ENCODE measurements at regions not wholly inside any gene's neighbourhood (a gene's known extent, or its start where the extent isn't known, plus 50 kb on each side); places are given as distances from the start of the nearest gene placed in this dataset.

DNA sequence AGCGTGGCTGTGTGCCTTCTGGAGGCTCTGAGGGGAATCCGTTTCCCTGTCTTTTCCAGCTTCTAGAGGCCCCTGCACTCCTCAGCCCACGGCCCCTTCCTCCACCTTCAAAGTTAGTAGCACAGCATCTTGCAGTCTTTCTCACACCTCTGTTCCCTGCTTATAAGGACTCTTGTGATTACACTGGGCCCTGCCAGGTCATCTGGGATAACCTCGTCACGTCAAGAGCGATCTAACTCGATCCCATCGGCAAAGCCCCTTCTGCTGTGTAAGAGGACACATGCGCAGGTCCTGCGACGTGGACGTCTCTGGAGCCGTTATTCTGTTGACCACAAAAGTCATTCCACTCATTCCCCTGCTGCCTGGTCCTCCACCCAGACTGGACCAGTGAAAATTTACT is 159.2 kb downstream of the BMP7 start:
- Histone ChIP-seq H3K36me3 (ENCODE audit: insufficient read depth, low read length) (no peaks in the 10 kb centered on the region), H3K79me2 (replicated peaks; ENCODE audit: insufficient read depth, low read length) (no peaks in the 10 kb centered on the region), H3K9me3 (ENCODE audit: low read length) (no peaks in the 10 kb centered on the region), H3K27me3 (ENCODE audit: insufficient read depth, low read depth, low read length) (no peaks in the 10 kb centered on the region), H3K4me3 (ENCODE audit: low read length) (no peak overlapping the region), H4K20me1 (ENCODE audit: insufficient read depth) (no peaks in the 10 kb centered on the region), H3K27ac (ENCODE audit: low read length) (no peak overlapping the region), H3F3A (ENCODE audit: insufficient read depth, low read length, poor library complexity, severe bottlenecking) (no peaks in the 10 kb centered on the region), H3K9me2 (ENCODE audit: insufficient read depth, low read length) (no peaks in the 10 kb centered on the region), H3K9ac (ENCODE audit: low read length) (no peak overlapping the region), H2AFZ (ENCODE audit: low read depth, low read length) (no peak overlapping the region), H3K4me2 (ENCODE audit: low read length) (no peak overlapping the region)
- no peak for TF ChIP-seq EP300 (conservative IDR thresholded peaks at IDR 0.05; ENCODE audit: poor library complexity, severe bottlenecking)
- TF ChIP-seq SMC3 (conservative IDR thresholded peaks at IDR 0.05; ENCODE audit: poor library complexity), result no peak
- TF ChIP-seq CTCF (IDR thresholded peaks at IDR 0.05; ENCODE audit: poor library complexity, severe bottlenecking), result no peak
- no peak for TF ChIP-seq TAF1 (IDR thresholded peaks at IDR 0.05; ENCODE audit: low read depth)
- no peak for TF ChIP-seq POLR2AphosphoS5 (IDR thresholded peaks at IDR 0.05)
- no peak for TF ChIP-seq RAD21 (conservative IDR thresholded peaks at IDR 0.05)
- TF ChIP-seq, protein P1, sequence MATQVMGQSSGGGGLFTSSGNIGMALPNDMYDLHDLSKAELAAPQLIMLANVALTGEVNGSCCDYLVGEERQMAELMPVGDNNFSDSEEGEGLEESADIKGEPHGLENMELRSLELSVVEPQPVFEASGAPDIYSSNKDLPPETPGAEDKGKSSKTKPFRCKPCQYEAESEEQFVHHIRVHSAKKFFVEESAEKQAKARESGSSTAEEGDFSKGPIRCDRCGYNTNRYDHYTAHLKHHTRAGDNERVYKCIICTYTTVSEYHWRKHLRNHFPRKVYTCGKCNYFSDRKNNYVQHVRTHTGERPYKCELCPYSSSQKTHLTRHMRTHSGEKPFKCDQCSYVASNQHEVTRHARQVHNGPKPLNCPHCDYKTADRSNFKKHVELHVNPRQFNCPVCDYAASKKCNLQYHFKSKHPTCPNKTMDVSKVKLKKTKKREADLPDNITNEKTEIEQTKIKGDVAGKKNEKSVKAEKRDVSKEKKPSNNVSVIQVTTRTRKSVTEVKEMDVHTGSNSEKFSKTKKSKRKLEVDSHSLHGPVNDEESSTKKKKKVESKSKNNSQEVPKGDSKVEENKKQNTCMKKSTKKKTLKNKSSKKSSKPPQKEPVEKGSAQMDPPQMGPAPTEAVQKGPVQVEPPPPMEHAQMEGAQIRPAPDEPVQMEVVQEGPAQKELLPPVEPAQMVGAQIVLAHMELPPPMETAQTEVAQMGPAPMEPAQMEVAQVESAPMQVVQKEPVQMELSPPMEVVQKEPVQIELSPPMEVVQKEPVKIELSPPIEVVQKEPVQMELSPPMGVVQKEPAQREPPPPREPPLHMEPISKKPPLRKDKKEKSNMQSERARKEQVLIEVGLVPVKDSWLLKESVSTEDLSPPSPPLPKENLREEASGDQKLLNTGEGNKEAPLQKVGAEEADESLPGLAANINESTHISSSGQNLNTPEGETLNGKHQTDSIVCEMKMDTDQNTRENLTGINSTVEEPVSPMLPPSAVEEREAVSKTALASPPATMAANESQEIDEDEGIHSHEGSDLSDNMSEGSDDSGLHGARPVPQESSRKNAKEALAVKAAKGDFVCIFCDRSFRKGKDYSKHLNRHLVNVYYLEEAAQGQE (IDR thresholded peaks at IDR 0.05; ENCODE audit: borderline replicate concordance), result no peak
- TF ChIP-seq MXI1 (conservative IDR thresholded peaks at IDR 0.05; ENCODE audit: poor library complexity, severe bottlenecking), result no peak
- no peak for TF ChIP-seq EZH2 (IDR thresholded peaks at IDR 0.05; ENCODE audit: borderline replicate concordance, insufficient read depth, low read length, poor library complexity, severe bottlenecking)

DNA sequence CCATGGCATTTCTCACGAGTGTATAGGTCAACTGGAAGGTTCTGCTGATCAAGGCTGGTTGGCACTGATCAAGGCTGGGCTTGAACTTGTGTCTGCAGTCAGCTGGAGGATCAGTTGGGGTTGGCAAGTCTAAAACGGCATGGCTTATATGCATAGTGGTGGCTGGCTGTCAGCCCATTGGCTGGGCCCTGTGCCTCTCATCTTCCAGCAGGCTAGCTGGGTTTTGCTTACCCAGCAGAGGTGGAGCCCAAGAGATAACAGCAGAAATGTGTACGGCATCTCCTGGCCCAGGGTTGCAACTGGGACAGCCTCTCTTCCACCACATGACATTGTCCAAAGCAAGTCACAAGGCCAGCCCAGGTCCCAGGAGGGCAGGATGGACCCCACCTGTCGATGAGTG is 158.2 kb downstream of the BMP7 start:
- TF ChIP-seq TAF1 (IDR thresholded peaks at IDR 0.05; ENCODE audit: low read depth), result no peak
- TF ChIP-seq SMC3 (conservative IDR thresholded peaks at IDR 0.05; ENCODE audit: poor library complexity), result no peak
- no peak for TF ChIP-seq POLR2AphosphoS5 (IDR thresholded peaks at IDR 0.05)
- no peak for TF ChIP-seq RAD21 (conservative IDR thresholded peaks at IDR 0.05)
- TF ChIP-seq MXI1 (conservative IDR thresholded peaks at IDR 0.05; ENCODE audit: poor library complexity, severe bottlenecking), result no peak
- TF ChIP-seq EP300 (conservative IDR thresholded peaks at IDR 0.05; ENCODE audit: poor library complexity, severe bottlenecking), result no peak
- no peak for TF ChIP-seq EZH2 (IDR thresholded peaks at IDR 0.05; ENCODE audit: borderline replicate concordance, insufficient read depth, low read length, poor library complexity, severe bottlenecking)
- TF ChIP-seq CTCF (IDR thresholded peaks at IDR 0.05; ENCODE audit: poor library complexity, severe bottlenecking), result no peak
- TF ChIP-seq, protein P1 (IDR thresholded peaks at IDR 0.05; ENCODE audit: borderline replicate concordance), result no peak
- Histone ChIP-seq H3K4me2 (ENCODE audit: low read length) (no peak overlapping the region), H3F3A (ENCODE audit: insufficient read depth, low read length, poor library complexity, severe bottlenecking) (no peaks in the 10 kb centered on the region), H3K36me3 (ENCODE audit: insufficient read depth, low read length) (no peaks in the 10 kb centered on the region), H4K20me1 (ENCODE audit: insufficient read depth) (no peaks in the 10 kb centered on the region), H3K27ac (ENCODE audit: low read length) (no peak overlapping the region), H3K9ac (ENCODE audit: low read length) (no peak overlapping the region), H2AFZ (ENCODE audit: low read depth, low read length) (no peak overlapping the region), H3K9me3 (ENCODE audit: low read length) (no peaks in the 10 kb centered on the region), H3K9me2 (ENCODE audit: insufficient read depth, low read length) (no peaks in the 10 kb centered on the region), H3K79me2 (replicated peaks; ENCODE audit: insufficient read depth, low read length) (no peaks in the 10 kb centered on the region), H3K27me3 (ENCODE audit: insufficient read depth, low read depth, low read length) (no peaks in the 10 kb centered on the region), H3K4me3 (ENCODE audit: low read length) (no peak overlapping the region)
